ENCODE measurements at regions not wholly inside any gene's neighbourhood (a gene's known extent, or its start where the extent isn't known, plus 50 kb on each side); places are given as distances from the start of the nearest gene placed in this dataset.

DNA sequence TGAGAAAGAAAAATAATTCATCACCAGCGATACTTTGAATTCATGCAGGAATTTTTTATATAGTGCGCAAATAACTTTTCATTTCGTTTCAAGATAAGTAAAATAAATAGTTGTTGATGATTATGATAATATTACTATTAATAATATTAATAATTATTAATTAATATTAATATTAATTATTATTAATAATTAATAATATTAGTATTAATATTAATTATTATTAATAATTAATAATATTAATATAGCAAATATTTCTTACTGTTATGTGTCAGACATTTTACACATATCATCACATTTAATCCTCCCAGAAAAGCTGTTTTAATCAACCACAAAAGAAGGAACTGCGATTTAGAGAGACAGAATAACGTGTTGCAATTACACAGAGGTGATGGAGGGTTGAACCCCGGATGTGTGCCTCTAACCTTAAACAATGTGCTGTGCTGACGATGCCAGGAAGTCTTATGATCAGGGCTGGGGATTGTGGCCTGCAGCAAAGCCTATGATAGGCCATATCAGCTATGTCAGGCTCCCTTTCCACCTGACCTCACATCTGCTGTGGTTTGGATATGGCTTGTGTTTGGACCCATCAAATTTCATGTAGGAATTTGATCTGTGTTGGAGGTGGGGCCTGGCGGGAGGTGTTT lies 263.5 kb upstream of the NR2F2 start:
- Histone ChIP-seq H3K79me2 (replicated peaks; ENCODE audit: insufficient read depth) (no peaks in the 10 kb centered on the region), H3K27me3 (ENCODE audit: insufficient read depth) (no peaks in the 10 kb centered on the region), H3K4me1 (ENCODE audit: insufficient read depth) (no peaks in the 10 kb centered on the region), H4K20me1 (replicated peaks; ENCODE audit: insufficient read depth) (no peaks in the 10 kb centered on the region; the same call in 1 of the 2 replicates), H3K27ac (ENCODE audit: low read depth) (no peak overlapping the region), H3K9me2 (ENCODE audit: insufficient read depth) (no peaks in the 10 kb centered on the region), H3F3A (replicated peaks; ENCODE audit: low read depth) (no peaks in the 10 kb centered on the region), H2AFZ (no peak overlapping the region), H3K4me3 (no peak overlapping the region), H3K4me2 (no peak overlapping the region), H3K36me3 (ENCODE audit: insufficient read depth) (no peaks in the 10 kb centered on the region)
- no peaks in the 10 kb centered on the region for H3K9me3 Mint-ChIP-seq
- H3K27ac Mint-ChIP-seq, result no peak overlapping the region
- H3K4me3 Mint-ChIP-seq, result no peak overlapping the region
- DNase-seq (ENCODE audit: low spot score) (no peak), ATAC-seq (no peak)
- H3K36me3 Mint-ChIP-seq (ENCODE audit: low read depth), result no peaks in the 10 kb centered on the region
- TF ChIP-seq NANOG (IDR thresholded peaks at IDR 0.05; ENCODE audit: borderline replicate concordance) (no peak), POLR2AphosphoS5 (IDR thresholded peaks at IDR 0.05; ENCODE audit: low read depth) (no peak), JUNB (IDR thresholded peaks at IDR 0.05; ENCODE audit: unreplicated experiment) (no peak), EZH2phosphoT487 (IDR thresholded peaks at IDR 0.05; ENCODE audit: unreplicated experiment) (no peak), ZNF114 (CRISPR knock-in tag; IDR thresholded peaks at IDR 0.05) (no peak), CREB1 (CRISPR knock-in tag; IDR thresholded peaks at IDR 0.05; ENCODE audit: low read depth) (no peak), EZH2 (IDR thresholded peaks at IDR 0.05; ENCODE audit: low read depth, unreplicated experiment) (no peak), ZNF331 (CRISPR knock-in tag; IDR thresholded peaks at IDR 0.05; ENCODE audit: low read depth) (no peak), STAT1 (IDR thresholded peaks at IDR 0.05; ENCODE audit: unreplicated experiment) (no peak), CTCF (conservative IDR thresholded peaks at IDR 0.05; ENCODE audit: low read depth in 2 of 2) (no peak)
- TF ChIP-seq, protein P1, sequence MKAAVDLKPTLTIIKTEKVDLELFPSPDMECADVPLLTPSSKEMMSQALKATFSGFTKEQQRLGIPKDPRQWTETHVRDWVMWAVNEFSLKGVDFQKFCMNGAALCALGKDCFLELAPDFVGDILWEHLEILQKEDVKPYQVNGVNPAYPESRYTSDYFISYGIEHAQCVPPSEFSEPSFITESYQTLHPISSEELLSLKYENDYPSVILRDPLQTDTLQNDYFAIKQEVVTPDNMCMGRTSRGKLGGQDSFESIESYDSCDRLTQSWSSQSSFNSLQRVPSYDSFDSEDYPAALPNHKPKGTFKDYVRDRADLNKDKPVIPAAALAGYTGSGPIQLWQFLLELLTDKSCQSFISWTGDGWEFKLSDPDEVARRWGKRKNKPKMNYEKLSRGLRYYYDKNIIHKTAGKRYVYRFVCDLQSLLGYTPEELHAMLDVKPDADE (IDR thresholded peaks at IDR 0.05), result no peak
- TF ChIP-seq, protein P2, sequence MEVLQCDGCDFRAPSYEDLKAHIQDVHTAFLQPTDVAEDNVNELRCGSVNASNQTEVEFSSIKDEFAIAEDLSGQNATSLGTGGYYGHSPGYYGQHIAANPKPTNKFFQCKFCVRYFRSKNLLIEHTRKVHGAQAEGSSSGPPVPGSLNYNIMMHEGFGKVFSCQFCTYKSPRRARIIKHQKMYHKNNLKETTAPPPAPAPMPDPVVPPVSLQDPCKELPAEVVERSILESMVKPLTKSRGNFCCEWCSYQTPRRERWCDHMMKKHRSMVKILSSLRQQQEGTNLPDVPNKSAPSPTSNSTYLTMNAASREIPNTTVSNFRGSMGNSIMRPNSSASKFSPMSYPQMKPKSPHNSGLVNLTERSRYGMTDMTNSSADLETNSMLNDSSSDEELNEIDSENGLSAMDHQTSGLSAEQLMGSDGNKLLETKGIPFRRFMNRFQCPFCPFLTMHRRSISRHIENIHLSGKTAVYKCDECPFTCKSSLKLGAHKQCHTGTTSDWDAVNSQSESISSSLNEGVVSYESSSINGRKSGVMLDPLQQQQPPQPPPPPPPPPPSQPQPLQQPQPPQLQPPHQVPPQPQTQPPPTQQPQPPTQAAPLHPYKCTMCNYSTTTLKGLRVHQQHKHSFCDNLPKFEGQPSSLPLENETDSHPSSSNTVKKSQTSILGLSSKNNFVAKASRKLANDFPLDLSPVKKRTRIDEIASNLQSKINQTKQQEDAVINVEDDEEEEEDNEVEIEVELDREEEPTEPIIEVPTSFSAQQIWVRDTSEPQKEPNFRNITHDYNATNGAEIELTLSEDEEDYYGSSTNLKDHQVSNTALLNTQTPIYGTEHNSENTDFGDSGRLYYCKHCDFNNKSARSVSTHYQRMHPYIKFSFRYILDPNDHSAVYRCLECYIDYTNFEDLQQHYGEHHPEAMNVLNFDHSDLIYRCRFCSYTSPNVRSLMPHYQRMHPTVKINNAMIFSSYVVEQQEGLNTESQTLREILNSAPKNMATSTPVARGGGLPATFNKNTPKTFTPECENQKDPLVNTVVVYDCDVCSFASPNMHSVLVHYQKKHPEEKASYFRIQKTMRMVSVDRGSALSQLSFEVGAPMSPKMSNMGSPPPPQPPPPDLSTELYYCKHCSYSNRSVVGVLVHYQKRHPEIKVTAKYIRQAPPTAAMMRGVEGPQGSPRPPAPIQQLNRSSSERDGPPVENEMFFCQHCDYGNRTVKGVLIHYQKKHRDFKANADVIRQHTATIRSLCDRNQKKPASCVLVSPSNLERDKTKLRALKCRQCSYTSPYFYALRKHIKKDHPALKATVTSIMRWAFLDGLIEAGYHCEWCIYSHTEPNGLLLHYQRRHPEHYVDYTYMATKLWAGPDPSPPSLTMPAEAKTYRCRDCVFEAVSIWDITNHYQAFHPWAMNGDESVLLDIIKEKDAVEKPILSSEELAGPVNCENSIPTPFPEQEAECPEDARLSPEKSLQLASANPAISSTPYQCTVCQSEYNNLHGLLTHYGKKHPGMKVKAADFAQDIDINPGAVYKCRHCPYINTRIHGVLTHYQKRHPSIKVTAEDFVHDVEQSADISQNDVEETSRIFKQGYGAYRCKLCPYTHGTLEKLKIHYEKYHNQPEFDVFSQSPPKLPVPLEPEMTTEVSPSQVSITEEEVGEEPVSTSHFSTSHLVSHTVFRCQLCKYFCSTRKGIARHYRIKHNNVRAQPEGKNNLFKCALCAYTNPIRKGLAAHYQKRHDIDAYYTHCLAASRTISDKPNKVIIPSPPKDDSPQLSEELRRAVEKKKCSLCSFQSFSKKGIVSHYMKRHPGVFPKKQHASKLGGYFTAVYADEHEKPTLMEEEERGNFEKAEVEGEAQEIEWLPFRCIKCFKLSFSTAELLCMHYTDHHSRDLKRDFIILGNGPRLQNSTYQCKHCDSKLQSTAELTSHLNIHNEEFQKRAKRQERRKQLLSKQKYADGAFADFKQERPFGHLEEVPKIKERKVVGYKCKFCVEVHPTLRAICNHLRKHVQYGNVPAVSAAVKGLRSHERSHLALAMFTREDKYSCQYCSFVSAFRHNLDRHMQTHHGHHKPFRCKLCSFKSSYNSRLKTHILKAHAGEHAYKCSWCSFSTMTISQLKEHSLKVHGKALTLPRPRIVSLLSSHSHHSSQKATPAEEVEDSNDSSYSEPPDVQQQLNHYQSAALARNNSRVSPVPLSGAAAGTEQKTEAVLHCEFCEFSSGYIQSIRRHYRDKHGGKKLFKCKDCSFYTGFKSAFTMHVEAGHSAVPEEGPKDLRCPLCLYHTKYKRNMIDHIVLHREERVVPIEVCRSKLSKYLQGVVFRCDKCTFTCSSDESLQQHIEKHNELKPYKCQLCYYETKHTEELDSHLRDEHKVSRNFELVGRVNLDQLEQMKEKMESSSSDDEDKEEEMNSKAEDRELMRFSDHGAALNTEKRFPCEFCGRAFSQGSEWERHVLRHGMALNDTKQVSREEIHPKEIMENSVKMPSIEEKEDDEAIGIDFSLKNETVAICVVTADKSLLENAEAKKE (CRISPR knock-in tag; IDR thresholded peaks at IDR 0.05), result no peak
- TF ChIP-seq, protein P3, sequence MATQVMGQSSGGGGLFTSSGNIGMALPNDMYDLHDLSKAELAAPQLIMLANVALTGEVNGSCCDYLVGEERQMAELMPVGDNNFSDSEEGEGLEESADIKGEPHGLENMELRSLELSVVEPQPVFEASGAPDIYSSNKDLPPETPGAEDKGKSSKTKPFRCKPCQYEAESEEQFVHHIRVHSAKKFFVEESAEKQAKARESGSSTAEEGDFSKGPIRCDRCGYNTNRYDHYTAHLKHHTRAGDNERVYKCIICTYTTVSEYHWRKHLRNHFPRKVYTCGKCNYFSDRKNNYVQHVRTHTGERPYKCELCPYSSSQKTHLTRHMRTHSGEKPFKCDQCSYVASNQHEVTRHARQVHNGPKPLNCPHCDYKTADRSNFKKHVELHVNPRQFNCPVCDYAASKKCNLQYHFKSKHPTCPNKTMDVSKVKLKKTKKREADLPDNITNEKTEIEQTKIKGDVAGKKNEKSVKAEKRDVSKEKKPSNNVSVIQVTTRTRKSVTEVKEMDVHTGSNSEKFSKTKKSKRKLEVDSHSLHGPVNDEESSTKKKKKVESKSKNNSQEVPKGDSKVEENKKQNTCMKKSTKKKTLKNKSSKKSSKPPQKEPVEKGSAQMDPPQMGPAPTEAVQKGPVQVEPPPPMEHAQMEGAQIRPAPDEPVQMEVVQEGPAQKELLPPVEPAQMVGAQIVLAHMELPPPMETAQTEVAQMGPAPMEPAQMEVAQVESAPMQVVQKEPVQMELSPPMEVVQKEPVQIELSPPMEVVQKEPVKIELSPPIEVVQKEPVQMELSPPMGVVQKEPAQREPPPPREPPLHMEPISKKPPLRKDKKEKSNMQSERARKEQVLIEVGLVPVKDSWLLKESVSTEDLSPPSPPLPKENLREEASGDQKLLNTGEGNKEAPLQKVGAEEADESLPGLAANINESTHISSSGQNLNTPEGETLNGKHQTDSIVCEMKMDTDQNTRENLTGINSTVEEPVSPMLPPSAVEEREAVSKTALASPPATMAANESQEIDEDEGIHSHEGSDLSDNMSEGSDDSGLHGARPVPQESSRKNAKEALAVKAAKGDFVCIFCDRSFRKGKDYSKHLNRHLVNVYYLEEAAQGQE (IDR thresholded peaks at IDR 0.05; ENCODE audit: unreplicated experiment), result no peak
- no peaks in the 10 kb centered on the region for H3K27me3 Mint-ChIP-seq (ENCODE audit: insufficient read depth, low read depth, poor library complexity)
- no peaks in the 10 kb centered on the region for H3K4me1 Mint-ChIP-seq
